HCT116 (cell line): ENCODE measurements at regions not wholly inside any gene's neighbourhood (a gene's known extent, or its start where the extent isn't known, plus 50 kb on each side); places are given as distances from the start of the nearest gene placed in this dataset.
A peak's percentile ranks its signal among the peaks of the same experiment; 100 is the strongest.

Experiments
- ATAC-seq: fragments of 200-7000 bp; cut with Tn5 transposase; 2 replicates; pipeline ENCODE4 v1.9.1; 2020; ENCODE audit warnings: mild to moderate bottlenecking, moderate library complexity
- BruUV-seq: library from RNA; stranded (reverse); fragments of 400-500 nt; replicated peaks from 2 replicates; lab custom pipeline; 2021; lab: Mats Ljungman, UMichigan
- CTCF ChIA-PET: fragments of 300-600 bp; sonication (Branson Sonifier 250); formaldehyde crosslinking; loops from one replicate; lab custom pipeline; 2021; ENCODE audit warnings: antibody characterized with exemption; lab: Charles Lee
- POLR2A ChIA-PET: fragments of 300-600, 350-600 bp; sonication (Branson Sonifier 250); formaldehyde crosslinking; loops from one replicate; lab custom pipeline; 2021; ENCODE audit warnings: antibody characterized with exemption; lab: Charles Lee
- RAD21 ChIA-PET, 2 experiments: fragments of 300-600 bp; sonication (Branson Sonifier 250); formaldehyde crosslinking; loops; one replicate each; lab custom pipeline; 2023; ENCODE audit warnings: low total read pairs in 2 of 2; ENCODE audit not compliant: uncharacterized antibody in 2 of 2, unreplicated experiment in 2 of 2, low non-redundant PET in 1 of 2; lab: Charles Lee
- DNase-seq: peaks from one replicate; pipeline ENCODE4 v3.0.0-alpha.2; 2010; ENCODE audit warnings: low read depth, low spot score
- H2AFZ ChIP-seq: fragments of 200-600 bp; shearing (Covaris generic), sonication (generic); 2 replicates; pipeline ENCODE4 v1.6.1; 2017; ENCODE audit warnings: low read depth, mixed run types, mixed read lengths, antibody characterized with exemption, low read length; ENCODE audit not compliant: poor library complexity, severe bottlenecking
- H3K27ac ChIP-seq: 2 replicates; pipeline ENCODE4 v1.5.1; 2012; ENCODE audit warnings: low read depth, low read length
- H3K27me3 ChIP-seq: fragments of 200-600 bp; sonication (generic); 2 replicates; pipeline ENCODE4 v1.6.1; 2016; ENCODE audit warnings: mixed run types, low read length, mixed read lengths; ENCODE audit not compliant: insufficient read depth
- H3K36me3 ChIP-seq, 2 experiments: fragments of 200-500 bp in 1 of 2; fragments of 200-600 bp in 1 of 2; sonication (Bioruptor generic) in 1 of 2; sonication (generic) in 1 of 2; 2 replicates each; pipeline versions ENCODE4 v1.5.1 to v1.6.1; 2014 to 2016; ENCODE audit warnings: low read length in 2 of 2, inconsistent platforms in 1 of 2, mixed read lengths in 1 of 2, mixed run types in 1 of 2; ENCODE audit not compliant: insufficient read depth in 2 of 2, control insufficient read depth in 1 of 2
- H3K4me1 ChIP-seq, 2 experiments: fragments of 200-600 bp in 1 of 2; sonication (generic) in 1 of 2; 2 replicates each; pipeline versions ENCODE4 v1.5.1 to v1.6.1; 2012 to 2017; ENCODE audit warnings: low read length in 2 of 2, inconsistent platforms in 1 of 2, mild to moderate bottlenecking in 1 of 2, mixed read lengths in 1 of 2, mixed run types in 1 of 2, moderate library complexity in 1 of 2; ENCODE audit not compliant: insufficient read depth in 2 of 2, control insufficient read depth in 1 of 2
- H3K4me2 ChIP-seq: fragments of 200-600 bp; sonication (generic); 2 replicates; pipeline ENCODE4 v1.6.1; 2017; ENCODE audit warnings: mixed run types, low read length, mixed read lengths
- H3K4me3 ChIP-seq, 2 experiments: fragments of 200-600 bp in 1 of 2; sonication (generic) in 1 of 2; replicated peaks in 1 of 2; 2 replicates each; pipeline ENCODE4 v1.5.1; 2011 to 2016; ENCODE audit warnings: low read length in 2 of 2, control low read depth in 1 of 2, low read depth in 1 of 2, mild to moderate bottlenecking in 1 of 2, mixed read lengths in 1 of 2, mixed run types in 1 of 2
- H3K79me2 ChIP-seq: fragments of 200-600 bp; sonication (generic); 2 replicates; pipeline ENCODE4 v1.6.1; 2017; ENCODE audit warnings: mild to moderate bottlenecking, mixed run types, low read length, moderate library complexity, mixed read lengths; ENCODE audit not compliant: insufficient read depth
- H3K9ac ChIP-seq: fragments of 200-600 bp; sonication (generic); 2 replicates; pipeline ENCODE4 v1.6.1; 2016; ENCODE audit warnings: low read length, mixed read lengths
- H3K9me2 ChIP-seq: fragments of 200-600 bp; sonication (generic), shearing (Covaris generic); 2 replicates; pipeline ENCODE4 v1.6.1; 2017; ENCODE audit warnings: mixed run types, mild to moderate bottlenecking, moderate library complexity; ENCODE audit not compliant: insufficient read depth
- H3K9me3 ChIP-seq, 2 experiments: fragments of 200-500 bp in 1 of 2; fragments of 200-600 bp in 1 of 2; sonication (Bioruptor generic) in 1 of 2; sonication (generic) in 1 of 2; 2 replicates each; pipeline ENCODE4 v1.6.1; 2014 to 2017; ENCODE audit warnings: low read length in 2 of 2, mixed read lengths in 2 of 2, inconsistent platforms in 1 of 2, low read depth in 1 of 2, mild to moderate bottlenecking in 1 of 2, mixed run types in 1 of 2, moderate library complexity in 1 of 2; ENCODE audit not compliant: control insufficient read depth in 1 of 2, insufficient read depth in 1 of 2
- H4K20me1 ChIP-seq: fragments of 200-600 bp; sonication (generic), shearing (Covaris generic); 2 replicates; pipeline ENCODE4 v1.6.1; 2017; ENCODE audit warnings: mixed run types, mild to moderate bottlenecking, moderate library complexity; ENCODE audit not compliant: insufficient read depth
- CEBPB ChIP-seq: IDR thresholded peaks from 2 replicates; pipeline ENCODE4 v1.6.1; 2012; ENCODE audit warnings: low read depth
- EGR1 ChIP-seq: IDR thresholded peaks from 2 replicates; pipeline ENCODE4 v1.6.1; 2012; ENCODE audit warnings: low read depth
- ELF1 ChIP-seq: IDR thresholded peaks from 2 replicates; pipeline ENCODE4 v1.6.1; 2012; ENCODE audit warnings: low read depth, borderline replicate concordance
- EZH2 ChIP-seq: fragments of 200-600 bp; sonication (generic); IDR thresholded peaks from 2 replicates; pipeline ENCODE4 v1.6.1; 2017; ENCODE audit warnings: antibody characterized with exemption, mixed run types
- FOSL1 ChIP-seq: IDR thresholded peaks from 2 replicates; pipeline ENCODE4 v1.6.1; 2012; ENCODE audit warnings: low read depth
- JUND ChIP-seq: IDR thresholded peaks from 2 replicates; pipeline ENCODE4 v1.6.1; 2012
- POLR2AphosphoS5 ChIP-seq: IDR thresholded peaks from 2 replicates; pipeline ENCODE4 v1.6.1; 2011; ENCODE audit warnings: mild to moderate bottlenecking, low read depth, low read length, moderate library complexity
- SIN3A ChIP-seq: IDR thresholded peaks from 2 replicates; pipeline ENCODE4 v1.6.1; 2012; ENCODE audit warnings: low read depth
- ZFX ChIP-seq: fragments of 450-650 bp; IDR thresholded peaks from 2 replicates; pipeline ENCODE4 v1.6.1; 2017
- intact Hi-C: fragments of 100-400 bp; cut with micrococcal nuclease; formaldehyde crosslinking; loops from 2 replicates; pipeline ENCODE4 v1.10.0; 2022
- TF ChIP-seq, protein P1 (sequence below): IDR thresholded peaks from 2 replicates; pipeline ENCODE4 v1.6.1; 2012
- TF ChIP-seq, protein P2 (sequence below): IDR thresholded peaks from 2 replicates; pipeline ENCODE4 v1.6.1; 2012; ENCODE audit warnings: low read depth

DNA sequence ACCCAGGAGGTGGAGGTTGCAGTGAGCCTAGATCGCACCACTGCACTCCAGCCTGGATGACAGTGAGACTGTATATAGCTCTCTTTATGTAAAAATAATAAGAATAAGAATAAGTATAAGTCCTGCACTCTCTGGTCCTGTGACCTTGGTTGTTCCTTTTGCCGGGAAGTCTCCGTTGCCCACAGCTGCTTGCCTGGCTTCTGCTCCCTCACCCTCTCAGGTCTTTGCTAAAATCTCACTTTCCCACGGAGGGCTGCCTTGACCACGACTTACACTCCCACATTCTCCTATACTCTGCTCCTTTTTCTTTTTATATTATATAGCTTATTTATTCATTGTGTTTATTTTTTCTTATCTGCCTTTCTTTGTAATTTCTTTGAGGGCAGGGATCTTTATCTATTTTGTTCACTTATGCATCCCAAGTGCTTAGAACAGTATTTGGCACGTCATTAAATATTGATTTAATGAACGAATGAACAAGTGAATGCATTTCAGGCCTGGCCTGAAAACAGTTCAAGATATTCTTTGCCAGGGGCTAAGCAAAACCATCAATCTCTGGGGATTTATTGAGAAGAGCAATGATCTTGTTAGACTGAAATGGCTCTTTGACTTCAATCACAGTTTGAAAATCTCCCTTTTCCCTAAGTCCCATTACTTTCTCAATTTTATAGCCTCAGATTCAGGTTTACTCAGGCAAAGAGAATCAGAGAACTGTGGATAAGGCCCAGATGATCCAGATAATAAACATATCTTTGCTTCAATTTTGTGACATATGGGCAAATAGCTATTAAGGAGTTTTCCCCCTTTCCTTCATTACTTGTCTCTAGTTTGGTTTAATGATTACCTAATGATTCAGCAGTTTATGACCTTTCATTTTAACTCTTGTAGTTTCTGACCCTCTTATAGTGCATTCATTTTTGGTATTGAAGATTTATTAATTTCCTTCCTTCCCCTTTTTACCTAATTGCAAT lies 60.8 kb upstream of the TMC1 start:
- Histone ChIP-seq H3K9me3 (no peaks in the 10 kb centered on the region), H3K27ac (no peak overlapping the region), H3K4me2 (peak overlapping the region; percentile 48), H3K79me2 (no peaks in the 10 kb centered on the region), H3K27me3 (no peaks in the 10 kb centered on the region), H3K4me1 (peaks cover 6 to 12% of the 10 kb centered on the region in 2 experiments), H2AFZ (peak overlapping the region; percentile 59), H3K36me3 (no peaks in the 10 kb centered on the region), H4K20me1 (no peaks in the 10 kb centered on the region), H3K4me3 (no peak overlapping the region), H3K9me2 (no peaks in the 10 kb centered on the region), H3K9ac (0 out of 2 replicates have a peak overlapping the region, but pooled peaks have one; percentile 18)
- no TSS peak for BruUV-seq
- CTCF ChIA-PET: no interaction called here
- RAD21 ChIA-PET: no interaction called here
- ATAC-seq (no peak), DNase-seq (no peak)
- TF ChIP-seq, protein P1, sequence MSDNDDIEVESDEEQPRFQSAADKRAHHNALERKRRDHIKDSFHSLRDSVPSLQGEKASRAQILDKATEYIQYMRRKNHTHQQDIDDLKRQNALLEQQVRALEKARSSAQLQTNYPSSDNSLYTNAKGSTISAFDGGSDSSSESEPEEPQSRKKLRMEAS: no peak
- TF ChIP-seq FOSL1 (0 out of 2 replicates have a peak, but pooled peaks have one; percentile 20), CEBPB (no peak), POLR2AphosphoS5 (no peak), ZFX (no peak), SIN3A (no peak)
- POLR2A ChIA-PET: interaction anchor here (0.7 to 1.3 kb wide), 2 partner anchors 25 to 96 kb away, joined by 4 read pairs; partner anchors contain the start of gene ZFAND5
- intact Hi-C loops: no loop called here

DNA sequence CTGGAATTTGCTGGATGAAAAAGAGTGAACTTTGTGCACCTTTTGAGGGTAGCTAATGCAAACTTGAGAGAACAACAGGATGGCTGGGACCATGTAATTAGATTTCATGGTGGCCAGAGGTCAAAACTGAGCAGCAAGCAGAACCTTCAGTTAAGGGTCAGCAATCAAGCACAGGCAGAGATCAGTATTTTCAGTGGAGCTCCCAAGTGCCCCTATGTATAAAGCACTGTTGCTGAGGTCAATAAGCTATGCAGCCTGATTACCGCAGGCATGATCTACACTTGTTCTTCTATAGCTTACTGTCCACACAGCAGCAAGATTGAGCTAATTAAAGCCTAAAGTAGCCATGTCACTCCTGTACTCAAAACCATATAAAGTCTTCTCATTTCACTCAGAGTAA lies 62.1 kb upstream of the TMC1 start:
- ChIA-PET POLR2A (no interaction called here), RAD21 (no interaction called here), CTCF (no interaction called here)
- intact Hi-C loops: no loop called here
- no TSS peak for BruUV-seq
- Histone ChIP-seq H3K4me3 (no peak overlapping the region), H3K36me3 (no peaks in the 10 kb centered on the region), H3K27me3 (no peaks in the 10 kb centered on the region), H2AFZ (no peak overlapping the region), H3K9me3 (no peaks in the 10 kb centered on the region), H3K4me1 (peaks cover 6 to 20% of the 10 kb centered on the region in 2 experiments), H3K27ac (no peak overlapping the region), H3K4me2 (no peak overlapping the region), H3K9ac (no peak overlapping the region), H4K20me1 (no peaks in the 10 kb centered on the region), H3K9me2 (no peaks in the 10 kb centered on the region), H3K79me2 (no peaks in the 10 kb centered on the region)
- no peak for DNase-seq
- no peak for ATAC-seq
- TF ChIP-seq EGR1 (no peak), FOSL1 (no peak), CEBPB (no peak), JUND (no peak), POLR2AphosphoS5 (no peak), EZH2 (no peak), ELF1 (no peak)
- TF ChIP-seq, protein P2, sequence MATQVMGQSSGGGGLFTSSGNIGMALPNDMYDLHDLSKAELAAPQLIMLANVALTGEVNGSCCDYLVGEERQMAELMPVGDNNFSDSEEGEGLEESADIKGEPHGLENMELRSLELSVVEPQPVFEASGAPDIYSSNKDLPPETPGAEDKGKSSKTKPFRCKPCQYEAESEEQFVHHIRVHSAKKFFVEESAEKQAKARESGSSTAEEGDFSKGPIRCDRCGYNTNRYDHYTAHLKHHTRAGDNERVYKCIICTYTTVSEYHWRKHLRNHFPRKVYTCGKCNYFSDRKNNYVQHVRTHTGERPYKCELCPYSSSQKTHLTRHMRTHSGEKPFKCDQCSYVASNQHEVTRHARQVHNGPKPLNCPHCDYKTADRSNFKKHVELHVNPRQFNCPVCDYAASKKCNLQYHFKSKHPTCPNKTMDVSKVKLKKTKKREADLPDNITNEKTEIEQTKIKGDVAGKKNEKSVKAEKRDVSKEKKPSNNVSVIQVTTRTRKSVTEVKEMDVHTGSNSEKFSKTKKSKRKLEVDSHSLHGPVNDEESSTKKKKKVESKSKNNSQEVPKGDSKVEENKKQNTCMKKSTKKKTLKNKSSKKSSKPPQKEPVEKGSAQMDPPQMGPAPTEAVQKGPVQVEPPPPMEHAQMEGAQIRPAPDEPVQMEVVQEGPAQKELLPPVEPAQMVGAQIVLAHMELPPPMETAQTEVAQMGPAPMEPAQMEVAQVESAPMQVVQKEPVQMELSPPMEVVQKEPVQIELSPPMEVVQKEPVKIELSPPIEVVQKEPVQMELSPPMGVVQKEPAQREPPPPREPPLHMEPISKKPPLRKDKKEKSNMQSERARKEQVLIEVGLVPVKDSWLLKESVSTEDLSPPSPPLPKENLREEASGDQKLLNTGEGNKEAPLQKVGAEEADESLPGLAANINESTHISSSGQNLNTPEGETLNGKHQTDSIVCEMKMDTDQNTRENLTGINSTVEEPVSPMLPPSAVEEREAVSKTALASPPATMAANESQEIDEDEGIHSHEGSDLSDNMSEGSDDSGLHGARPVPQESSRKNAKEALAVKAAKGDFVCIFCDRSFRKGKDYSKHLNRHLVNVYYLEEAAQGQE: no peak
- TF ChIP-seq, all 23 proteins: peak for 0
